ENCODE measurements at regions not wholly inside any gene's neighbourhood (a gene's known extent, or its start where the extent isn't known, plus 50 kb on each side); places are given as distances from the start of the nearest gene placed in this dataset.

DNA sequence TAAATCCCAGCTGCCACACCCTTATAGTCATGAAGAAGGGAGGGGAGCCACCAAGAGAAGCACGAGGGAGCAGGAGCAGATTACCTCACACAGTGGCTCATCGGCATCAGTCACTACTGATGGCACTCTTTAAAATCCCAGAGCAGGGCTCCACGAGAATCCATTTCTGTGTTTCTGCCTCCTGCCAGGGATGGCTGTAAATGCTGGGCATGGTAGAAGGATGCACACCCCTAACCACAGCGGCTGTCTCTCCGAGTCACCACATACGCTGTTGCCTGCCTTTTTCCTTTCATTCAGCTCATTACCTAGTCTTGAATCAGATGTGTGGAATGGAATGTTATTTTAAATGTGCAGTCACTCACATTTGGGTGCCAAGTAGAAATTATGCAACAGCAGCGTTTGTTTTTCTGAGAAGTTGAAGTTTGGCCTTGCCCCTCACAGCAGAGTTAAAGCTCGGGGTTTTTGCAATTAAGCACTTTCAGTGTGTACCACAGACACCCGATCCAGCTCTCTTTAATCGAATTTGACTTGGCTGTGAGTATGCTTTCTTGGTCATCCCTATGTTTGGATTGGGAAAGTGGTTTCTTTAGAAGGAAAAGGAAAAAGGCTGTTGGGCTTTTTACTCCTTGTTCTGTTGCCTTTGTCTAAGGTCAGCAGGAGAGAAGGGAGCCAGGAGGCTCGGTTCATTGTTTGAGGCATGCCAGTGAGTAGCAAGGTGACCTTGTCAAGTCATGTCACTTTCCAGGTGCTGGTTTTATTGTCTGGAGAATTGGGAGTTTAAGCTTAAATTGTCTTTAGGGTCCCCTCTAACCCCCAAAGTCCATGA is 284.2 kb upstream of the TPM1 start:
- DNase-seq = no peak

DNA sequence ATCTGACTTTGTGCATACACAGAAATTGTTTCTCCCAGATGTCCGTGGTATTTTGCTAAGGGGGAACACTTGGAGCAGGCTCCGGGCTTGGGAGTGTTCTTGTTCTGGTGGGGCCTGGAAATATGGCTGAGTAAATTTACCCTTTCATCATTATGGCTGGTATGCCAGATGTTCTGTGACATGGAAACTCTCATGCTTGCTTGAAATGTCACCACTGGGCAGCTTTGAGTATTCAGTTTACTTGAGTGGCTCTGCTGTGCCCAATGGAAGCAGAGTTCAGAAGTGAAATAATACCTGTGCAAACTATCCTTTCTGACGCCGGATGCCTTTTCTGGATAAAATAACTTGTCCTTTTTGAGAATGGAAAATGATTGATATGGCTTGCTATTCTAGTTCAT is 283.6 kb upstream of the TPM1 start:
- no peak for DNase-seq

DNA sequence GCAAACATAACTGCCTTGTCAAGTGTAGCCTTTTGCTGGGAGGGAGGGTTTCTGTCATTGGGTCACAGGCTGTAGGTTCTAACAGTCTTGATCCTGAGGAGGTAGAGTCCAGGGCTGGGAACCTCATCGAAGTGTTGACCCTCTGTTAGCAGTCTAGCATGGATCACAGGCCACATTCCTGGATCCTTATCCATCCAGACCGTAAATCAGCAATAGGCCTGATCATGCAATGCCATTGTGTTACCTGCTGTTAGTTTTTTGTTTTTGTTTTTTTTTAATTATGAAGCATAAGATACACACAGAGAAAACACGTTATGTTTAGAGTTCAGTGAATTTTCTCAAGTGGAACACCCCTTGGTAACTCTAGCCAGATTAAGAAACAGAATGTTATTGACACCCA is 282.0 kb upstream of the TPM1 start:
- no peak for DNase-seq

GRCh38 chr15:62765916-62766315 is 276.6 kb upstream of the TPM1 start:
- DNase-seq = no peak

DNA sequence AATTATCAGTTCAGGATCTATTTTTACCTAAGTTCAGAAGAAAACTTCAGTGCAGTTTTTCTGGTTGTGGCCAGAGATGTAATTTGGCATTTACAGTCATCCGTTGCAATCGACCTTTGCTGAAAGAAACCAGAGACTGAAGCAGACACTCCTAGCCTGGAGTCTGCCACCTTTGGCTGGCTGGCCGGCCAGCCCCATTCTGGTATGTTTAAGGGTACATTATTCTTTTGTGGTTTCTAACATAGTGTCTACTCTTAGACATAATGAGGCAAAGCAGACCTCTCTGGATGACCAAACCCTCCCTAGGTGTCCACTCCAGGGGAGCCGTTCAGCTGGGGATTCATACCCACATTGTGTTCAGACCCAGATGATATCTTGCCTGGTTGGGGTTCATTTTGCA is 275.9 kb upstream of the TPM1 start:
- DNase-seq = no peak

DNA sequence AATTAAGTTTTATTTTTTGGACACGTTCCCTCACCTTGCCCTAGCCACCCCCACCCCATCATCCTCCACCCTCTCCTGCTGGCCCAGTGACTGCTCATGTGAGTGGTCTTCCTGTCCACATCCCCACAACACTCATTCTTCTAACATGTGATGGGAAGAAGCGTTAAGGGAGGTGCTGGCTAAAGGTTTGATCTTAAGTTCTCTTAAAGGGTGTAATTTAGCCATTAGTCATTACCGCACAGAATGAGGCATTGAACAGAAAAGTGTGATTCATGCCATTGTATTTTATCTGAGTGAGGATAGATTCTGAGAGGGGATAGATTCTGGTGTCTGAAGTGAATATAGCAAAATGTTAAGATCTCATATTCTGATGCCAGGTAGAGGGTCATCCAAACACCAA is 272.9 kb upstream of the TPM1 start:
- DNase-seq = no peak

DNA sequence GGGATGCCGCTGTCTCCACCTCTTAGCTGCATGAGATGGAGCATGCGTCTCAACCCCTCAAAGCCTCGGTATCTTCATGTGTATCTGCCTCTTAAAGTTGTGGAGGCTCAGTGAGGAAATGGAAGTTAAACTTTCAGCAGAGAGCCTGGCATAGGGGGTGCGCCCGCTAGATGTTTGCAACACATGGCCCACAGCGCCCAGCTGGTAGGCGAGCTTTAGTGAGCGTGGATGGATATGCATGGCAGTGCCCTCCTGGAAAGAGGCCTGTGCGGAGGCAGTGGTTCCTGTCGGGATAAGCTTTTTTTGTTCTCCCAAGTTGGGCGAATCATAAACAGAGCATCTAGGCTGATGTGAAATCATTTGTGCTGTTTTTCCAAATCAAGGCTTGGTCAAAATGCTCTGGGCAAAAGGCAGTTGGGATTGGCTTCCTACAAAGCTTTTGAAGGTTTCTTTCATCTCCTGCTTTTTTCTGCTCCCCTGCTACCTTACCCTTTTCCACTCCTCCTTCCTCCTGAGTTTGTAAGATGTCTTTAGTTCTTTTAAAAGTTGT is 272.4 kb upstream of the TPM1 start:
- DNase-seq = no peak

DNA sequence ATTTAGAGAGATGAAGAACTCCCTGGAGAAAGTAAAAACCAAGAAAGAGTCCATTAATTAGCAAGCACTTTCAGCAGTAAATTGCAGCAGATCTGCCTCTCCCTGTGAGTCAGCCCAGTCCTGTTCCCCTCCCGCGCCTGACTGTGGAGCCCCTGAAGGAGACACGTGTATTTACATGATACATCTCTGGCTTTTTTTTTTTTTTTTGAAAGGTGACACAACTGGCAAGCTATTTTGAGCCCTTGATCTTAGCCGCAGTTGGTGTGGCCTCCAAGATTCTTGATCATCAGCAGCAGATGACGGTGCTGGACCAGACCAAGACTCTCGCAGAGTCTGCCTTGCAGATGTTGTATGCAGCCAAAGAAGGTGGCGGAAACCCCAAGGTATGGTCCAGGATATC is 271.8 kb upstream of the TPM1 start:
- no peak for DNase-seq

- no peak for DNase-seq
Measured at GRCh38 chr15:62771234-62771633, 271.3 kb upstream of the TPM1 start.

- DNase-seq = no peak
Measured at GRCh38 chr15:62773369-62774165, 269.0 kb upstream of the TPM1 start.

GRCh38 chr15:62775932-62776331 is 266.6 kb upstream of the TPM1 start:
- DNase-seq = no peak

DNA sequence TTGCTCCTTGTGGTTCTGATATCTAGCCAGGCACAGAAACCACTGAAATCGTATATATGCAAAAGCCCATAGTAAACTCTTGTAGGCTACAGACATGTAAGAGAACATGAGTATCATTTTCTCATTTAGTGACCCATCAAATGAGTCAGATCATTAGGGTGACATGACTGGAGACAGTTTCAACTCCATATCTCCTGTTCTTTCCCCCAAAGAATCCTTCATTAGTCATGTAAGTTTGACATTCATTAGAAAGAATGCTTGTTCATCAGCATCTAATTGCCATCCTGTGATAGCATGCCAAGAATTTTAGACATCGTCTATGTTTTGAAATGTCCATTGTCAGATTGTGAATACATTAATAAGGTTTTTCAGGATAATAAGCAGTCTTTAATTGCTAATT is 264.9 kb upstream of the TPM1 start:
- no peak for DNase-seq

DNA sequence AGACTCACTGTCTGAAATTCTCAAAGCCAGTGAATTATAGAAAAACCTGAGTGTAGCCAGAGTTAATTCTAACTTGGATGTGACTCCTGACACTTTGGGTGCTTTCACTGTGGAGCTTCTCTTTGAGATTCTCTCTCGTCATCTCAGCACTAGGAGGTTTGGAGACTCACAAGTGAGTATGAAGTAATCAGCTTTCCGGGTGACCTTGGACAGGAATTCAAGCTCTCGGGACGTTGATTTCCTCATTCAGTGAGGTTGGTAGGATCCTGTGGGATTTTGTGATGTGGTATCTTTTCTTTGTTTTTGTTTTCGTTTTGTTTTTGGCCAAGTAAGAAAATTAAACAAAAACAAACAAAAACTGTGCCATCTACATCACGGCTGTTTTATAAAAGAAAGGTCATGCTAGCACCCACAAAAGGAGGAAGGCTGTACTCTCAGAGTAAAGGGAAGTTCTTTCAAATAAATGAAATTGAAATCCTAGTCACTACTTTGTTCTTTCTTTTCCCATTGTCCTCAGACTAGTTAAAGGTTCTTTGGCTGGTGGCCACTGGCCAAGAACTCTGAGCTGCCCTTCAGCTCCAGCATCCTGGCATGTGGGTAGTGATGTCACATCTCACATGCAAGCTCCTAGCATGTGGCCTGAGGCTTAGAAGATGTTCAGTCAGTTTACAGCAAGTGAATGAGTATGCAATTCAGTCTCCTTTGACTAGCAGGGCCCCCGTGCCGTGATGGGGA is 263.3 kb upstream of the TPM1 start:
- DNase-seq = no peak

DNA sequence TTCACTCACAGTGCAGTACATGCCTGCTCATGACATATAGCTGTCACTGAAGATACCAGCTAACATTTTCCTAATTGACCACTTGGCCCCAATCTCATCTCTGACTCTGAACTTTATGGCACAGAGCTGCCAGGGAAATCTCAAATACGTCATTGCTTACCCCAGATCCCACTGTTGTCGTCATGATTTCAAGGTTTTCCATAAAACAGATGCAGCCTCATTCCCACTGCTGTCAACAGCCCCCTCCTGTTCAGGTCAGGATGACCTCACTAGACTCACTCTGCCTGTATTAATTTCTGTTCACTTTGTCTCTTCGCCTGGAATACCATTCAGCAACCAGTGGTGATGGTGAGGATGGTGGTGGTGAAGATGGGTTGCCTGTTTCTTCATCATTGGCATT is 262.6 kb upstream of the TPM1 start:
- no peak for DNase-seq

- DNase-seq = no peak
Measured at GRCh38 chr15:62781081-62781497, 261.5 kb upstream of the TPM1 start.

DNA sequence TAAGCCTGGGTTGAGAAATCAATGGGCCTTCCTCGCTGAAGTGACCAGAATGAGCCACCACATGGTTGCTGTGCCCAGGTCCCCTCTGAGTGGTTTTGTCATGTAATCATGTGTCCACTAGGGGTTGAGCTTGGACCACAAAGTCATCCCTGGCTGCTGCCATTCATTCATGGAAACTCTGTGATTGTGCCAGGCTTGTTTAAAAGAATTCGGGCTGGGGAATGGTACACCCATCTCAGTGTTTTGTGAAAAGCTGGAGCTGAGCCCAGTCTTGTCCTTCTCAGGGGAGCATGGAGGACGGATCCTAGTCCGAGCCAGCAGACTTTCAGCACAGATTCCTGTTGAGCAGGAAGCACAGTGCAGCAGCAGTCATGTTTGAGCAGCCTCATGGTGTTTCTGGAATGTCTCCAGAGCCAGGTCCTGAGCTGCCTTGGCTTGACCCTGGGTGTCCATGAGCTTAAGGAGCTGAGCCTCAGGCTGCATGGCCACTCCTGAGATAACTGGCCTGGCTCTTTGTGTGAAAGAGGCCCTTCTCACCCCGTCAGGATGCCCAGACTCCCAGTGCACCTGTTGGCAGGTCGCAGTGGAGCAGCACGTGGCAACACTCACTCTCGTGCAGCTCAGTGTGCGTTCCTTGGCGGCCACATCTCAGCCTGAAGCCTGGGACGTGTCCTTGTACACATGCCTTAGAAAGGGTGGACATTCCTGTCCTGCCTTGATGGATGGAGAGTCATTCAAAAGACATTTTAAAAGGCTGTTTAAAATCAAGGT is 260.3 kb upstream of the TPM1 start:
- peak in 1 of 2 experiments; percentile 2 for DNase-seq

DNA sequence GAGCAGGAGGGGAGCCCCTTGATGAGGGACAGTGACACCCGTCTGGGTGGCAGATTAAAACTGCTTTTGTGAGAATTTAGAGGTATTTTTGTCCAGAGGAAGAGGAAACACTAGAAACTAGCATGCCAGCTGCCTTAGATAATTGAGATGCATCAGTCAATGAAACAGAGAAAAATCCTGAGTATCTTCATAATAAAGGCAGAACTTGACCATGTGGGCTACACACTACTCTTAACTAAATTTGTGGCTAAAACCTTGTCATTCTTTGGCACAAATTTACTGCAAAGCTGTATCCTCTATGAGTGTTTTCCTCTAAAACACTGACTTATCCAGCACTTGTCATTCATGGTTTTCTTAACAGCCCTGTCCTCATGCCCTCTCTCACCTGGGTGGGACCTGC is 259.7 kb upstream of the TPM1 start:
- no peak for DNase-seq

DNA sequence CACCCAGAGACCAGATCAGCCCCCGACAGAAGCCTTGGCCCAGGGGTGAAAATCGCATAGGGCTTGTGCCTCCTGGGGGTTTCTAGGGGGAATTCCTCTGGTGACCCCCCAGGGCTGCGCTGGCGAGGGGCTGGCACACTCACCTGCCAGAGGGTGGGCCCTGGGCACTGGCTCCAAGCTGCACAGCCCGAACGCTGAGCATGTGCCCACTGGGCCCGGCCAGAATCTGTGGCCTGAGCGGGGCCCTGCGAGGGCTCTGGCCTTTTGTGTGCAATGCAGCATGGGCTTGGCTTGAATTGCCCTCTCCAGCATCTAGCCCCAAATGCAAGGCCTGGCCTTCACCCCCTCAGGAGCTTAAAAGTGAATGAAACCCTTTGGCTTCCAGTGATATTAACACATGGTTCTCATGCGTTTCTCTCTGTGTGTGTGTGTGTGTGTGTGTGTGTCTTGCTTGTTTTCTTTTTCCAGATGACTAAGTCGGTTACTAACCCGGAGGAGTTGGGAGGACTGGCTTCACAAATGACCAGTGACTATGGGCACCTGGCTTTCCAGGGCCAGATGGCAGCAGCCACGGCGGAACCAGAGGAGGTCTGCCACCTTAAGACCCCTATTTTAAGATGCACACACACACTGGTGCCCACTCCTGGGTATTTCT is 259.1 kb upstream of the TPM1 start:
- no peak for DNase-seq

- no peak for DNase-seq
Measured at GRCh38 chr15:62785881-62786828, 256.4 kb upstream of the TPM1 start.

DNA sequence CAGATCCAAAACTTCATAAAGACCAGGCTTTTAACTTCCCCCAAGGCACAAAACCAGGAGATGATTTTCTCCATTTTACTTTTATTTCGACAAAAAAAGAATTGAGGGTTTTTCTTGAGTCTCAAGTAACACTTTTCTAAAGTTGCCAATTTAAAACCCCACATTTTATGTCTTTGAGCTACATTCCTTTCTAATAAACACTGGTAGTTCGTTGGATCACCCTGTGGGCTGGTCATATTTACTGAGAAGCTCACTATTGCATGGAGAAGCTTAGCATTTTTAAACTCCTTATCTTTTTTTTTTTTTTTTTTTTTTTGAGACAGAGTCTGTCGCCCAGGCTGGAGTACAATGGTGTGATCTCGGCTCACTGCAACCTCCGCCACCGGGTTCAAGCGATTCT is 255.1 kb upstream of the TPM1 start:
- no peak for DNase-seq

- no peak for DNase-seq
Measured at GRCh38 chr15:62788224-62788623, 254.3 kb upstream of the TPM1 start.

All from NCI-H1930 (cell line).